ENCODE measurements at regions not wholly inside any gene's neighbourhood (a gene's known extent, or its start where the extent isn't known, plus 50 kb on each side); places are given as distances from the start of the nearest gene placed in this dataset.

DNA sequence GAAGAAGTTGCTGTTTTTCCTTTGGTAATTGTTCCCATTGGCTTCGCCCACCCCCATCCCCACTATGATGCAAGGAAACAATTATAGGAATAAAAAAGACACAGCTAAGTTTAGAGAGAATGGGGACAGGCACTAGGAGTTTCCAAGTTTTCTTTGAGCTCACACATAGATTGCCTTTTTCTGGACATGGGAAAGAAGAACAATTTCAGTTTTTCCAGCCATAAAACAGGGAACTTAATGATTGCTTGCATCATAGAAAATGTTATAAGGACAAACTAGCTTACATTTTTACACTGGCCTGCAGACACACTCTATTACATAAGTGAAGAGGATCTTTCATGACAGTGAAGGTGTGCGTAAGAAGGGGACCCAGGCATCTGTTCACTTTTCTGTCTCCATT is 142.3 kb upstream of the ZFHX3 start:
- H3K4me3 ChIP-seq (ENCODE audit: low read depth, low read length), result no peak overlapping the region
- DNase-seq (ENCODE audit: low read depth), result no peak
- TF ChIP-seq CTCF (IDR thresholded peaks at IDR 0.05; ENCODE audit: control insufficient read depth, extremely low read depth, insufficient read depth), result no peak

DNA sequence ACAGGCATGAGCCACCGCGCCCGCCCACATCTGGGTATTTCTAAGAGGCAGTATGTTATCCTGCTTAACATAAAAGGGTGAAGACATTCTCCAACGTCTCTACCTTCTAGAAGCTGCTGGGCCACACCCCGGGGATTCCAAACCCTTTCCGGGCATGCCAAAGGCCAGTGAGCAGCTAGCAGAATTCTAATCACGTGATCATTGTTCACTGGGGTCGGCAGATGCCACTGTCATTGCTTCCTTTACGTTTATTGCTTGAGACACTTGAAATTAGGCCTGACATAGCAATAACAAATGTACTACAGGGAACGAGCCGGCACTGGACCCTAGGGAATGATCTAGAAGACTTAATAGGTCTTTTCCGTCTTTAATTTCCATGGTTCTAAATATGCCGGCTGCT is 141.2 kb upstream of the ZFHX3 start:
- DNase-seq (ENCODE audit: low read depth), result no peak
- no peak for TF ChIP-seq CTCF (IDR thresholded peaks at IDR 0.05; ENCODE audit: control insufficient read depth, extremely low read depth, insufficient read depth)
- no peak overlapping the region for H3K4me3 ChIP-seq (ENCODE audit: low read depth, low read length)

GRCh38 chr16:73186752-73187601 is 139.0 kb upstream of the ZFHX3 start:
- no peak for TF ChIP-seq CTCF (IDR thresholded peaks at IDR 0.05; ENCODE audit: control insufficient read depth, extremely low read depth, insufficient read depth)
- no peak for DNase-seq (ENCODE audit: low read depth)
- H3K4me3 ChIP-seq (ENCODE audit: low read depth, low read length), result no peak overlapping the region

GRCh38 chr16:73185737-73186136 is 137.8 kb upstream of the ZFHX3 start:
- no peak overlapping the region for H3K4me3 ChIP-seq (ENCODE audit: low read depth, low read length)
- no peak for DNase-seq (ENCODE audit: low read depth)

GRCh38 chr16:73183611-73184092 is 135.7 kb upstream of the ZFHX3 start:
- no peak overlapping the region for H3K4me3 ChIP-seq (ENCODE audit: low read depth, low read length)
- DNase-seq (ENCODE audit: low read depth), result no peak
- TF ChIP-seq CTCF (IDR thresholded peaks at IDR 0.05; ENCODE audit: control insufficient read depth, extremely low read depth, insufficient read depth), result no peak

More at GRCh38 chr16:73185737-73186136, 137.8 kb upstream of the ZFHX3 start:
- no peak for TF ChIP-seq CTCF (IDR thresholded peaks at IDR 0.05; ENCODE audit: control insufficient read depth, extremely low read depth, insufficient read depth)

- no peak for TF ChIP-seq CTCF (IDR thresholded peaks at IDR 0.05; ENCODE audit: control insufficient read depth, extremely low read depth, insufficient read depth)
- H3K4me3 ChIP-seq (ENCODE audit: low read depth, low read length), result no peak overlapping the region
- no peak for DNase-seq (ENCODE audit: low read depth)
Observed at GRCh38 chr16:73179705-73180331, 131.9 kb upstream of the ZFHX3 start.
